Upper lobe of left lung (tissue), 6 donors: ENCODE measurements at regions not wholly inside any gene's neighbourhood (a gene's known extent, or its start where the extent isn't known, plus 50 kb on each side); places are given as distances from the start of the nearest gene placed in this dataset.

Source experiments
- ATAC-seq, 2 donors: fragments of 200-7000 bp; cut with Tn5 transposase; one replicate each; pipeline ENCODE4 v1.9.1; 2022; ENCODE audit warnings: mild to moderate bottlenecking in 2 of 2, moderate library complexity in 2 of 2; ENCODE audit not compliant: low FRiP score in 2 of 2
- DNase-seq, 2 donors: peaks; one replicate each; pipeline ENCODE4 v3.0.0-alpha.2; 2019 to 2020
- H3K27ac ChIP-seq, 4 donors: fragments of 200-600 bp; sonication (generic); one replicate each; pipeline ENCODE4 v1.5.1; 2016 to 2019
- H3K27me3 ChIP-seq, 4 donors: fragments of 200-600 bp; sonication (generic); one replicate each; pipeline ENCODE4 v1.5.1; 2017 to 2019
- H3K36me3 ChIP-seq, 4 donors: fragments of 200-600 bp; sonication (generic); one replicate each; pipeline ENCODE4 v1.5.1; 2016 to 2019
- H3K4me1 ChIP-seq, 4 donors: fragments of 200-600 bp; sonication (generic); one replicate each; pipeline ENCODE4 v1.5.1; 2018 to 2019
- H3K4me3 ChIP-seq, 4 donors: fragments of 200-600 bp; sonication (generic); one replicate each; pipeline ENCODE4 v1.5.1; 2017 to 2019; ENCODE audit warnings: mild to moderate bottlenecking in 2 of 4, moderate library complexity in 1 of 4
- H3K9me3 ChIP-seq, 4 donors: fragments of 200-600 bp; sonication (generic); one replicate each; pipeline ENCODE4 v1.5.1; 2018 to 2019
- CTCF ChIP-seq, 6 experiments: fragments of 450-650 bp in 4 of 6; fragments of 200-600 bp in 2 of 6; sonication (generic) in 2 of 6; IDR thresholded peaks; one replicate each; pipeline ENCODE4 v1.5.1; 2016 to 2019; ENCODE audit warnings: antibody characterized with exemption in 6 of 6
- EP300 ChIP-seq, 4 donors: sonication (generic); formaldehyde crosslinking; IDR thresholded peaks; one replicate each; pipeline ENCODE4 v1.5.1; 2017; ENCODE audit warnings: antibody characterized with exemption in 4 of 4, control low read depth in 2 of 4
- POLR2A ChIP-seq, 4 donors: fragments of 450-650 bp; IDR thresholded peaks; one replicate each; pipeline ENCODE4 v1.5.1; 2016 to 2017; ENCODE audit warnings: antibody characterized with exemption in 4 of 4, mild to moderate bottlenecking in 2 of 4
- POLR2AphosphoS5 ChIP-seq, 2 donors: sonication (generic); formaldehyde crosslinking; IDR thresholded peaks; one replicate each; pipeline ENCODE4 v1.5.1; 2017; ENCODE audit warnings: antibody characterized with exemption in 2 of 2
- WGBS, 2 donors: methylation state at CpG; one replicate each; pipeline ENCODE4 v1.1.5; 2017 to 2018; 5-methylcytosine and 5-hydroxymethylcytosine counted together
- donor health status: DM: no; HTN: no; CAD: no; lungs with moderate emphysema.
- donor health status: DM: no; HTN: yes; CAD: no; lungs with severe emphysema.

GRCh38 chr20:48236000-48236970 lies 451.0 kb upstream of the SULF2 start:
- Histone ChIP-seq H3K27ac (no peak overlapping the region), H3K27me3 (no peaks in the 10 kb centered on the region), H3K36me3 (no peaks in the 10 kb centered on the region), H3K4me1 (no peaks in the 10 kb centered on the region), H3K4me3 (no peak overlapping the region), H3K9me3 (peaks cover 0 to 5% (median 2%) of the 10 kb centered on the region in 4 donors)
- DNase-seq (no peak), ATAC-seq (no peak)
- TF ChIP-seq EP300 (IDR thresholded peaks at IDR 0.05) (no peak), POLR2AphosphoS5 (IDR thresholded peaks at IDR 0.05) (no peak), CTCF (IDR thresholded peaks at IDR 0.05) (no peak), POLR2A (IDR thresholded peaks at IDR 0.05) (no peak)
- 58 to 69% methylated on average over 10 of the region's 10 CpGs for WGBS, 2 donors

- no peaks in the 10 kb centered on the region for H3K27me3 ChIP-seq
- no peaks in the 10 kb centered on the region for H3K4me1 ChIP-seq
- TF ChIP-seq POLR2AphosphoS5 (IDR thresholded peaks at IDR 0.05) (no peak), CTCF (IDR thresholded peaks at IDR 0.05) (no peak), POLR2A (IDR thresholded peaks at IDR 0.05) (no peak)
- no peak overlapping the region for H3K27ac ChIP-seq
- no peak for DNase-seq
- 85 to 87% methylated on average over 6 of the region's 6 CpGs for WGBS, 2 donors
- no peaks in the 10 kb centered on the region for H3K36me3 ChIP-seq
- no peak for ATAC-seq
- no peak overlapping the region for H3K4me3 ChIP-seq
- peaks cover 0 to 9% (median 4%) of the 10 kb centered on the region in 4 donors for H3K9me3 ChIP-seq
These were observed 449.7 kb upstream of the SULF2 start for GRCh38 chr20:48234951-48235350.

GRCh38 chr20:48231253-48231930 lies 446.1 kb upstream of the SULF2 start:
- no peaks in the 10 kb centered on the region for H3K4me1 ChIP-seq
- H3K4me3 ChIP-seq = no peak overlapping the region
- ATAC-seq (no peak), DNase-seq (no peak)
- no peak for TF ChIP-seq EP300 (IDR thresholded peaks at IDR 0.05)
- TF ChIP-seq POLR2A (IDR thresholded peaks at IDR 0.05) = no peak
- TF ChIP-seq POLR2AphosphoS5 (IDR thresholded peaks at IDR 0.05) = no peak
- TF ChIP-seq CTCF (IDR thresholded peaks at IDR 0.05) = no peak
- H3K27me3 ChIP-seq = no peaks in the 10 kb centered on the region
- WGBS, 2 donors = 90 to 94% methylated on average over 4 of the region's 4 CpGs
- peaks cover 0 to 9% (median 4%) of the 10 kb centered on the region in 4 donors for H3K9me3 ChIP-seq
- H3K36me3 ChIP-seq = no peaks in the 10 kb centered on the region
- H3K27ac ChIP-seq = no peak overlapping the region

GRCh38 chr20:48230216-48230615 lies 444.9 kb upstream of the SULF2 start:
- Histone ChIP-seq H3K4me1 (no peaks in the 10 kb centered on the region), H3K9me3 (peaks cover 0 to 9% (median 4%) of the 10 kb centered on the region in 4 donors), H3K27ac (no peak overlapping the region), H3K27me3 (no peaks in the 10 kb centered on the region), H3K4me3 (no peak overlapping the region), H3K36me3 (no peaks in the 10 kb centered on the region)
- WGBS, 2 donors = 85 to 90% methylated on average over 5 of the region's 5 CpGs
- DNase-seq (no peak), ATAC-seq (no peak)
- TF ChIP-seq POLR2AphosphoS5 (IDR thresholded peaks at IDR 0.05) = no peak
- no peak for TF ChIP-seq EP300 (IDR thresholded peaks at IDR 0.05)
- TF ChIP-seq CTCF (IDR thresholded peaks at IDR 0.05) = no peak
- no peak for TF ChIP-seq POLR2A (IDR thresholded peaks at IDR 0.05)
